IMR-90 (cell line): ENCODE measurements at regions not wholly inside any gene's neighbourhood (a gene's known extent, or its start where the extent isn't known, plus 50 kb on each side); places are given as distances from the start of the nearest gene placed in this dataset.

Experiments used
- ATAC-seq: fragments of 200-7000 bp; cut with Tn5 transposase; 2 replicates; pipeline ENCODE4 v1.9.1; 2020; ENCODE audit warnings: low read depth, mild to moderate bottlenecking, moderate library complexity
- BruUV-seq: library from RNA; stranded (reverse); fragments of 400-500 nt; replicated peaks from 2 replicates; lab custom pipeline; 2021; lab: Mats Ljungman, UMichigan
- CTCF ChIA-PET: fragments of 300-600 bp; formaldehyde crosslinking; extraction: SDS; loops from one replicate; lab custom pipeline; 2021; ENCODE audit warnings: antibody characterized with exemption; lab: Yijun Ruan, JAX
- POLR2A ChIA-PET: fragments of 300-600 bp; sonication (Branson Sonifier 250); formaldehyde crosslinking; loops from one replicate; lab custom pipeline; 2022; ENCODE audit warnings: antibody characterized with exemption; ENCODE audit not compliant: unreplicated experiment; lab: Charles Lee
- DNase-seq: peaks from one replicate; pipeline ENCODE4 v3.0.0; 2013
- H2AFZ ChIP-seq: replicated peaks from 2 replicates; pipeline ENCODE3; 2013; ENCODE audit warnings: low read length, mild to moderate bottlenecking; ENCODE audit not compliant: poor library complexity
- H2AK5ac ChIP-seq: 2 replicates; pipeline ENCODE4 v1.6.1; 2013; ENCODE audit warnings: low read depth, low read length, inconsistent platforms
- H2AK9ac ChIP-seq: replicated peaks from 2 replicates; pipeline ENCODE3; 2013; ENCODE audit warnings: mild to moderate bottlenecking, low read depth, low read length, moderate library complexity; ENCODE audit not compliant: poor library complexity
- H2BK120ac ChIP-seq: 2 replicates; pipeline ENCODE4 v1.6.1; 2013; ENCODE audit warnings: low read depth, low read length, inconsistent platforms
- H2BK15ac ChIP-seq: 3 replicates; pipeline ENCODE4 v1.6.1; 2013; ENCODE audit warnings: low read depth, low read length, inconsistent platforms
- H2BK20ac ChIP-seq: 2 replicates; pipeline ENCODE4 v1.6.1; 2013; ENCODE audit warnings: low read depth, mild to moderate bottlenecking, inconsistent platforms, low read length, moderate library complexity
- H2BK5ac ChIP-seq: 2 replicates; pipeline ENCODE4 v1.6.1; 2013; ENCODE audit warnings: mild to moderate bottlenecking, low read depth, low read length, inconsistent platforms; ENCODE audit not compliant: poor library complexity, severe bottlenecking
- H3K14ac ChIP-seq: replicated peaks from 2 replicates; pipeline ENCODE4 v1.6.1; 2013; ENCODE audit warnings: low read depth, low read length, inconsistent platforms
- H3K18ac ChIP-seq: 2 replicates; pipeline ENCODE4 v1.6.1; 2013; ENCODE audit warnings: low read depth, low read length, control low read depth
- H3K23ac ChIP-seq: 2 replicates; pipeline ENCODE4 v1.6.1; 2013; ENCODE audit warnings: low read depth, low read length, inconsistent platforms
- H3K27ac ChIP-seq: 2 replicates; pipeline ENCODE4 v1.5.1; 2013; ENCODE audit warnings: mild to moderate bottlenecking, control low read depth, low read length; ENCODE audit not compliant: insufficient read depth
- H3K27me3 ChIP-seq: 2 replicates; pipeline ENCODE4 v1.6.1; 2013; ENCODE audit warnings: low read length; ENCODE audit not compliant: control insufficient read depth, insufficient read depth
- H3K36me3 ChIP-seq: 2 replicates; pipeline ENCODE4 v1.6.1; 2013; ENCODE audit warnings: low read length, mixed read lengths; ENCODE audit not compliant: control insufficient read depth, insufficient read depth
- H3K4ac ChIP-seq: 2 replicates; pipeline ENCODE4 v1.6.1; 2013; ENCODE audit warnings: low read depth, low read length, inconsistent platforms
- H3K4me1 ChIP-seq: 2 replicates; pipeline ENCODE4 v1.6.1; 2013; ENCODE audit warnings: low read length, mixed read lengths; ENCODE audit not compliant: control insufficient read depth, insufficient read depth
- H3K4me2 ChIP-seq: 2 replicates; pipeline ENCODE4 v1.6.1; 2013; ENCODE audit warnings: low read depth, mild to moderate bottlenecking, control low read depth, low read length, moderate library complexity
- H3K4me3 ChIP-seq: 2 replicates; pipeline ENCODE4 v1.5.1; 2013; ENCODE audit warnings: low read depth, mild to moderate bottlenecking, control low read depth, low read length, moderate library complexity; ENCODE audit not compliant: insufficient read depth
- H3K56ac ChIP-seq: 2 replicates; pipeline ENCODE4 v1.6.1; 2013; ENCODE audit warnings: low read length, inconsistent platforms; ENCODE audit not compliant: insufficient read depth; ENCODE audit errors: extremely low read depth
- H3K79me1 ChIP-seq, 2 experiments: 2 replicates each; pipeline ENCODE4 v1.6.1; 2013; ENCODE audit warnings: low read length in 2 of 2, inconsistent platforms in 1 of 2, low read depth in 1 of 2
- H3K9ac ChIP-seq: 2 replicates; pipeline ENCODE4 v1.6.1; 2013; ENCODE audit warnings: low read depth, low read length, control low read depth
- H3K9me1 ChIP-seq: 2 replicates; pipeline ENCODE4 v1.6.1; 2013; ENCODE audit warnings: low read length, inconsistent platforms; ENCODE audit not compliant: insufficient read depth
- H3K9me3 ChIP-seq: 2 replicates; pipeline ENCODE4 v1.6.1; 2013; ENCODE audit warnings: low read length; ENCODE audit not compliant: control insufficient read depth, insufficient read depth
- H4K20me1 ChIP-seq: 2 replicates; pipeline ENCODE4 v1.6.1; 2013; ENCODE audit warnings: low read length, inconsistent platforms; ENCODE audit not compliant: insufficient read depth
- H4K5ac ChIP-seq: 2 replicates; pipeline ENCODE4 v1.6.1; 2013; ENCODE audit warnings: mild to moderate bottlenecking, low read depth, low read length, control low read depth
- H4K8ac ChIP-seq, 2 experiments: 2 replicates each; pipeline ENCODE4 v1.6.1; 2013; ENCODE audit warnings: low read depth in 2 of 2, low read length in 2 of 2, control low read depth in 1 of 2, inconsistent platforms in 1 of 2
- H4K91ac ChIP-seq: 2 replicates; pipeline ENCODE4 v1.6.1; 2013; ENCODE audit warnings: low read depth, low read length, inconsistent platforms; ENCODE audit not compliant: insufficient read depth
- MAFK ChIP-seq: IDR thresholded peaks from 2 replicates; pipeline ENCODE4 v1.6.1; 2012; ENCODE audit warnings: low read depth, low read length, improper control_type of control experiment
- NFE2L2 ChIP-seq: fragments of 150-350 bp; IDR thresholded peaks from 2 replicates; pipeline ENCODE4 v1.6.1; 2016; ENCODE audit warnings: low read depth, mild to moderate bottlenecking, low read length
- RCOR1 ChIP-seq: IDR thresholded peaks from 2 replicates; pipeline ENCODE4 v1.6.1; 2012; ENCODE audit warnings: mild to moderate bottlenecking, low read length, improper control_type of control experiment; ENCODE audit not compliant: insufficient replicate concordance
- SMC3 ChIP-seq: fragments of 150-350 bp; IDR thresholded peaks from 2 replicates; pipeline ENCODE4 v1.6.1; 2016; ENCODE audit warnings: low read depth, mild to moderate bottlenecking, antibody characterized with exemption, low read length, moderate library complexity
- WGBS, 2 experiments: methylation state at CpG; one replicate each; pipeline versions ENCODE4 v1.1.5 to v1.1.7; 2013; ENCODE audit warnings: missing lambda C conversion rate in 2 of 2; ENCODE audit not compliant: insufficient read length in 1 of 2; ENCODE audit errors: extremely low coverage in 2 of 2; 5-methylcytosine and 5-hydroxymethylcytosine counted together
- dilution Hi-C: fragments of 300-500 bp; cut with HindIII; formaldehyde crosslinking; loops from one replicate; pipeline ENCODE4 v1.14.3; 2018; ENCODE audit warnings: low sequenced_read_pairs; ENCODE audit not compliant: unreplicated experiment
- in situ Hi-C: fragments of 300-500 bp; cut with MboI; formaldehyde crosslinking; loops from 3 replicates; pipeline ENCODE4 v1.14.3; 2019; ENCODE audit warnings: low sequenced_read_pairs, inconsistent platforms, mixed read lengths
- intact Hi-C: fragments of 100-400 bp; cut with micrococcal nuclease; formaldehyde crosslinking; loops from 2 replicates; pipeline ENCODE4 v1.10.0; 2022

GRCh38 chr3:159257954-159258353 lies 456.1 kb downstream of the MFSD1 start:
- BruUV-seq: no TSS peak
- ATAC-seq (no peak), DNase-seq (no peak)
- Histone ChIP-seq H3K27ac (no peak overlapping the region), H3K56ac (no peak overlapping the region), H2BK20ac (no peak overlapping the region), H4K8ac (no peak overlapping the region), H3K4ac (no peak overlapping the region), H2AFZ (no peak overlapping the region), H4K20me1 (no peaks in the 10 kb centered on the region), H4K5ac (no peak overlapping the region), H2AK5ac (no peak overlapping the region), H3K18ac (no peak overlapping the region), H3K14ac (no peak overlapping the region), H3K79me1 (no peaks in the 10 kb centered on the region), H3K9ac (no peak overlapping the region), H3K27me3 (peaks cover 13% of the 10 kb centered on the region), H2BK120ac (no peak overlapping the region), H3K23ac (no peak overlapping the region), H3K9me3 (no peaks in the 10 kb centered on the region), H2BK15ac (no peak overlapping the region), H3K4me1 (no peaks in the 10 kb centered on the region), H2BK5ac (no peak overlapping the region), H3K4me3 (no peak overlapping the region), H3K4me2 (no peak overlapping the region), H3K9me1 (no peaks in the 10 kb centered on the region), H2AK9ac (no peak overlapping the region), H3K36me3 (no peaks in the 10 kb centered on the region), H4K91ac (no peak overlapping the region)
- TF ChIP-seq SMC3 (no peak), MAFK (no peak), RCOR1 (no peak), NFE2L2 (no peak)
- ChIA-PET POLR2A (no interaction called here), CTCF (interaction anchor here (0.7 to 1.8 kb wide), 2 partner anchors 340 to 412 kb away, joined by 3 to 4 read pairs; no protein-coding TSS in a partner anchor)
- in situ Hi-C loops: loop anchor here (5.0 to 25.0 kb wide), 3 partner anchors 411 to 754 kb away; partner anchors contain the start of gene GFM1
- WGBS, 2 experiments: 73% methylated on average over 3 of the region's 4 CpGs; no CpG with 5 or more reads in 1 of the 2 experiments
- intact Hi-C loops: loop anchor here (5.0 to 10.0 kb wide), 2 partner anchors 126 to 593 kb away; no protein-coding TSS in a partner anchor
- dilution Hi-C loops: no loop called here
